ENCODE measurements at regions not wholly inside any gene's neighbourhood (a gene's known extent, or its start where the extent isn't known, plus 50 kb on each side); places are given as distances from the start of the nearest gene placed in this dataset.

- H3K27ac ChIP-seq: no peak overlapping the region
Observed at GRCh38 chr18:5603153-5603552, 59.4 kb upstream of the EPB41L3 start.

GRCh38 chr18:5601188-5601624 lies 57.4 kb upstream of the EPB41L3 start:
- no peak overlapping the region for H3K27ac ChIP-seq
- no peak for DNase-seq (ENCODE audit: low read depth, low spot score)

More at GRCh38 chr18:5603153-5603552, 59.4 kb upstream of the EPB41L3 start:
- no peak for DNase-seq (ENCODE audit: low read depth, low spot score)

- no peak overlapping the region for H3K27ac ChIP-seq
- DNase-seq (ENCODE audit: low read depth, low spot score): no peak
Observed at GRCh38 chr18:5600378-5601071, 56.7 kb upstream of the EPB41L3 start.

GRCh38 chr18:5596585-5596984 lies 52.8 kb upstream of the EPB41L3 start:
- no peak for DNase-seq (ENCODE audit: low read depth, low spot score)
- no peak overlapping the region for H3K27ac ChIP-seq

Data from epithelial cell of prostate (primary cell).